HEK293 (cell line): ENCODE measurements at regions not wholly inside any gene's neighbourhood (a gene's known extent, or its start where the extent isn't known, plus 50 kb on each side); places are given as distances from the start of the nearest gene placed in this dataset.

Source experiments
- CTCF ChIA-PET: fragments of 350-600 bp; formaldehyde crosslinking; extraction: SDS; loops from one replicate; lab custom pipeline; 2021; ENCODE audit warnings: antibody characterized with exemption; lab: Yijun Ruan, JAX
- POLR2A ChIA-PET: fragments of 300-600 bp; formaldehyde crosslinking; extraction: SDS; loops from one replicate; lab custom pipeline; 2020; ENCODE audit warnings: antibody characterized with exemption, inconsistent platforms; lab: Yijun Ruan, JAX
- H3K27ac ChIP-seq: fragments of 200-500 bp; sonication (Bioruptor generic); 2 replicates; pipeline ENCODE4 v1.5.1; 2014; ENCODE audit warnings: low read depth, low read length, control low read depth, inconsistent platforms; ENCODE audit errors: extremely low read depth
- H3K36me3 ChIP-seq, 2 experiments: fragments of 200-500 bp in 1 of 2; sonication (Bioruptor generic) in 1 of 2; 1 replicate in 1 of 2; 2 replicates in 1 of 2; pipeline ENCODE4 v1.5.1; 2014 to 2017; ENCODE audit warnings: inconsistent platforms in 2 of 2, low read length in 2 of 2; ENCODE audit not compliant: control insufficient read depth in 2 of 2, insufficient read depth in 1 of 2
- H3K4me1 ChIP-seq: fragments of 200-500 bp; sonication (Bioruptor generic); 2 replicates; pipeline ENCODE4 v1.5.1; 2014; ENCODE audit warnings: mild to moderate bottlenecking, low read length, inconsistent platforms; ENCODE audit not compliant: control insufficient read depth, insufficient read depth
- H3K4me3 ChIP-seq: 2 replicates; pipeline ENCODE4 v1.5.1; 2011; ENCODE audit warnings: low read depth, mild to moderate bottlenecking, control low read depth, low read length, moderate library complexity
- H3K9me3 ChIP-seq: fragments of 200-500 bp; sonication (Bioruptor generic); 2 replicates; pipeline ENCODE4 v1.5.1; 2014; ENCODE audit warnings: low read depth, low read length, inconsistent platforms; ENCODE audit not compliant: control insufficient read depth, insufficient read depth
- BCL11A ChIP-seq: fragments of 450-650 bp; formaldehyde crosslinking; IDR thresholded peaks from 2 replicates; pipeline ENCODE4 v1.5.1; 2016; ENCODE audit warnings: low read depth, missing biosample characterization, missing genetic modification characterization
- PRDM4 ChIP-seq: fragments of 450-650 bp; formaldehyde crosslinking; IDR thresholded peaks from 2 replicates; pipeline ENCODE4 v1.5.1; 2017; ENCODE audit warnings: missing biosample characterization, missing genetic modification characterization
- RBAK ChIP-seq: fragments of 450-650 bp; formaldehyde crosslinking; IDR thresholded peaks from 2 replicates; pipeline ENCODE4 v1.5.1; 2016; ENCODE audit warnings: missing biosample characterization, missing genetic modification characterization
- TSHZ1 ChIP-seq: fragments of 450-650 bp; formaldehyde crosslinking; IDR thresholded peaks from 2 replicates; pipeline ENCODE4 v1.5.1; 2016; ENCODE audit warnings: missing biosample characterization, missing genetic modification characterization, borderline replicate concordance
- ZNF18 ChIP-seq: fragments of 450-650 bp; formaldehyde crosslinking; IDR thresholded peaks from 2 replicates; pipeline ENCODE4 v1.5.1; 2016; ENCODE audit warnings: missing biosample characterization, missing genetic modification characterization
- ZNF2 ChIP-seq: fragments of 450-650 bp; formaldehyde crosslinking; IDR thresholded peaks from 2 replicates; pipeline ENCODE4 v1.5.1; 2016; ENCODE audit warnings: missing biosample characterization, missing genetic modification characterization
- ZNF202 ChIP-seq: fragments of 450-650 bp; formaldehyde crosslinking; IDR thresholded peaks from 2 replicates; pipeline ENCODE4 v1.5.1; 2016; ENCODE audit warnings: missing biosample characterization, missing genetic modification characterization, borderline replicate concordance
- ZNF23 ChIP-seq: fragments of 450-650 bp; formaldehyde crosslinking; IDR thresholded peaks from 2 replicates; pipeline ENCODE4 v1.5.1; 2016; ENCODE audit warnings: missing biosample characterization, missing genetic modification characterization, borderline replicate concordance
- ZNF324 ChIP-seq: fragments of 450-650 bp; formaldehyde crosslinking; IDR thresholded peaks from 2 replicates; pipeline ENCODE4 v1.5.1; 2016; ENCODE audit warnings: missing biosample characterization, missing genetic modification characterization
- ZNF350 ChIP-seq: fragments of 450-650 bp; formaldehyde crosslinking; IDR thresholded peaks from 2 replicates; pipeline ENCODE4 v1.5.0; 2017; ENCODE audit warnings: missing biosample characterization, mild to moderate bottlenecking, missing genetic modification characterization
- ZNF394 ChIP-seq: fragments of 450-650 bp; formaldehyde crosslinking; IDR thresholded peaks from 2 replicates; pipeline ENCODE4 v1.5.1; 2016; ENCODE audit warnings: missing biosample characterization, missing genetic modification characterization, mild to moderate bottlenecking, moderate library complexity, borderline replicate concordance
- ZNF398 ChIP-seq: fragments of 450-650 bp; formaldehyde crosslinking; IDR thresholded peaks from 2 replicates; pipeline ENCODE4 v1.5.1; 2017; ENCODE audit warnings: missing biosample characterization, missing genetic modification characterization
- ZNF623 ChIP-seq: fragments of 450-650 bp; formaldehyde crosslinking; IDR thresholded peaks from 2 replicates; pipeline ENCODE4 v1.5.1; 2016; ENCODE audit warnings: missing biosample characterization, missing genetic modification characterization
- ZNF792 ChIP-seq: fragments of 450-650 bp; formaldehyde crosslinking; IDR thresholded peaks from 2 replicates; pipeline ENCODE4 v1.5.1; 2016; ENCODE audit warnings: missing biosample characterization, missing genetic modification characterization
- ZSCAN30 ChIP-seq: fragments of 450-650 bp; IDR thresholded peaks from 2 replicates; pipeline ENCODE4 v1.5.1; 2018; ENCODE audit warnings: missing biosample characterization, mild to moderate bottlenecking, missing genetic modification characterization, moderate library complexity
- ZXDB ChIP-seq: fragments of 450-650 bp; formaldehyde crosslinking; IDR thresholded peaks from 2 replicates; pipeline ENCODE4 v1.5.1; 2016; ENCODE audit warnings: missing biosample characterization, missing genetic modification characterization
- TF ChIP-seq, protein P1 (sequence below): fragments of 450-650 bp; formaldehyde crosslinking; IDR thresholded peaks from 2 replicates; pipeline ENCODE4 v1.5.1; 2016; ENCODE audit warnings: missing biosample characterization, missing genetic modification characterization
- TF ChIP-seq, protein P2 (sequence below): fragments of 450-650 bp; IDR thresholded peaks from 2 replicates; pipeline ENCODE4 v1.5.1; 2018; ENCODE audit warnings: missing biosample characterization, mild to moderate bottlenecking, missing genetic modification characterization
- TF ChIP-seq, protein P3 (sequence below): fragments of 450-650 bp; formaldehyde crosslinking; IDR thresholded peaks from 2 replicates; pipeline ENCODE4 v1.5.1; 2016; ENCODE audit warnings: missing biosample characterization, missing genetic modification characterization

DNA sequence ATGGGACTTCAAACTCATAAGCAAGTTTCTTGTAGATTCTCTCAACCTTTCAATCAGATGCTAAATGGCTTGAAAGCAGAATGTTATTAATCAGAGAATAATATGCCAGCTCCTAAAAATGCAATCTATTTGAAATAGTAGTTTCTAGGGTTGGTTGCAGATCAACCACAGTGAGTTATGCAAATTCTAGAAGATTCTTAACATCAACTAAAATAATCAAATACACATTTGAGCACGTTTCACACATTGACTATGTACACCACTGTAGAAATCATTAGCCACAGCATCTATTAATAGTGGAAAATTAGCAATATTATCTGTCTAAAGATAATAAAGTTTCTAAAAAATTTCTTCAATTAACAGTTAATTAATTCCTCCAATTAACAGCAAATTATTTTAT, 141.9 kb upstream of the GJE1 start (continued):
- no peak for TF ChIP-seq ZNF398
- TF ChIP-seq, protein P1, sequence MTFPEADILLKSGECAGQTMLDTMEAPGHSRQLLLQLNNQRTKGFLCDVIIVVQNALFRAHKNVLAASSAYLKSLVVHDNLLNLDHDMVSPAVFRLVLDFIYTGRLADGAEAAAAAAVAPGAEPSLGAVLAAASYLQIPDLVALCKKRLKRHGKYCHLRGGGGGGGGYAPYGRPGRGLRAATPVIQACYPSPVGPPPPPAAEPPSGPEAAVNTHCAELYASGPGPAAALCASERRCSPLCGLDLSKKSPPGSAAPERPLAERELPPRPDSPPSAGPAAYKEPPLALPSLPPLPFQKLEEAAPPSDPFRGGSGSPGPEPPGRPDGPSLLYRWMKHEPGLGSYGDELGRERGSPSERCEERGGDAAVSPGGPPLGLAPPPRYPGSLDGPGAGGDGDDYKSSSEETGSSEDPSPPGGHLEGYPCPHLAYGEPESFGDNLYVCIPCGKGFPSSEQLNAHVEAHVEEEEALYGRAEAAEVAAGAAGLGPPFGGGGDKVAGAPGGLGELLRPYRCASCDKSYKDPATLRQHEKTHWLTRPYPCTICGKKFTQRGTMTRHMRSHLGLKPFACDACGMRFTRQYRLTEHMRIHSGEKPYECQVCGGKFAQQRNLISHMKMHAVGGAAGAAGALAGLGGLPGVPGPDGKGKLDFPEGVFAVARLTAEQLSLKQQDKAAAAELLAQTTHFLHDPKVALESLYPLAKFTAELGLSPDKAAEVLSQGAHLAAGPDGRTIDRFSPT: no peak
- TF ChIP-seq, all 188 proteins: peak for 0

DNA sequence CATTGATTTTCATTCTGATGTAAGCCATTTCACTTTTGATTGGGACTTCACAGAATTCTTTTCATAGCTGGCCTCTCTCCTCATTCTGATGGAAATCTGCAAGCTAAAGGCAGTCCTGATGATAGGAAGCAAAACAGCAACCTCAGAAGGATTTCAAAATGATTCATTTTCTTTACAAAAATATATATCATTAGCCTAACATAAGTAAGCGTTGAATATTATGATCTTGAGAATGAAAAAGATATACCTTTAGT, 143.1 kb upstream of the GJE1 start:
- H3K4me3 ChIP-seq: no peak overlapping the region
- H3K36me3 ChIP-seq: no peaks in the 10 kb centered on the region
- ChIA-PET CTCF (interaction anchor here (0.6 to 5.8 kb wide), 36 partner anchors 8 to 780 kb away, joined by 3 to 62 read pairs (median 4); no protein-coding TSS in a partner anchor), POLR2A (no interaction called here)
- H3K27ac ChIP-seq: no peak overlapping the region
- no peaks in the 10 kb centered on the region for H3K4me1 ChIP-seq
- no peaks in the 10 kb centered on the region for H3K9me3 ChIP-seq
- TF ChIP-seq ZNF18 (tag by site-specific recombination) (no peak), ZNF623 (no peak), ZXDB (tag by site-specific recombination) (no peak), ZSCAN30 (tag by site-specific recombination) (no peak), ZNF394 (no peak), TSHZ1 (tag by site-specific recombination) (no peak), ZNF202 (no peak), BCL11A (tag by site-specific recombination) (no peak), ZNF2 (no peak), ZNF23 (tag by site-specific recombination) (no peak), ZNF324 (no peak), PRDM4 (tag by site-specific recombination) (no peak), ZNF350 (no peak), RBAK (tag by site-specific recombination) (no peak), ZNF792 (tag by site-specific recombination) (no peak)
- TF ChIP-seq, protein P2, sequence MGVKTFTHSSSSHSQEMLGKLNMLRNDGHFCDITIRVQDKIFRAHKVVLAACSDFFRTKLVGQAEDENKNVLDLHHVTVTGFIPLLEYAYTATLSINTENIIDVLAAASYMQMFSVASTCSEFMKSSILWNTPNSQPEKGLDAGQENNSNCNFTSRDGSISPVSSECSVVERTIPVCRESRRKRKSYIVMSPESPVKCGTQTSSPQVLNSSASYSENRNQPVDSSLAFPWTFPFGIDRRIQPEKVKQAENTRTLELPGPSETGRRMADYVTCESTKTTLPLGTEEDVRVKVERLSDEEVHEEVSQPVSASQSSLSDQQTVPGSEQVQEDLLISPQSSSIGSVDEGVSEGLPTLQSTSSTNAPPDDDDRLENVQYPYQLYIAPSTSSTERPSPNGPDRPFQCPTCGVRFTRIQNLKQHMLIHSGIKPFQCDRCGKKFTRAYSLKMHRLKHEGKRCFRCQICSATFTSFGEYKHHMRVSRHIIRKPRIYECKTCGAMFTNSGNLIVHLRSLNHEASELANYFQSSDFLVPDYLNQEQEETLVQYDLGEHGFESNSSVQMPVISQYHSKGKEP: no peak
- TF ChIP-seq, protein P3, sequence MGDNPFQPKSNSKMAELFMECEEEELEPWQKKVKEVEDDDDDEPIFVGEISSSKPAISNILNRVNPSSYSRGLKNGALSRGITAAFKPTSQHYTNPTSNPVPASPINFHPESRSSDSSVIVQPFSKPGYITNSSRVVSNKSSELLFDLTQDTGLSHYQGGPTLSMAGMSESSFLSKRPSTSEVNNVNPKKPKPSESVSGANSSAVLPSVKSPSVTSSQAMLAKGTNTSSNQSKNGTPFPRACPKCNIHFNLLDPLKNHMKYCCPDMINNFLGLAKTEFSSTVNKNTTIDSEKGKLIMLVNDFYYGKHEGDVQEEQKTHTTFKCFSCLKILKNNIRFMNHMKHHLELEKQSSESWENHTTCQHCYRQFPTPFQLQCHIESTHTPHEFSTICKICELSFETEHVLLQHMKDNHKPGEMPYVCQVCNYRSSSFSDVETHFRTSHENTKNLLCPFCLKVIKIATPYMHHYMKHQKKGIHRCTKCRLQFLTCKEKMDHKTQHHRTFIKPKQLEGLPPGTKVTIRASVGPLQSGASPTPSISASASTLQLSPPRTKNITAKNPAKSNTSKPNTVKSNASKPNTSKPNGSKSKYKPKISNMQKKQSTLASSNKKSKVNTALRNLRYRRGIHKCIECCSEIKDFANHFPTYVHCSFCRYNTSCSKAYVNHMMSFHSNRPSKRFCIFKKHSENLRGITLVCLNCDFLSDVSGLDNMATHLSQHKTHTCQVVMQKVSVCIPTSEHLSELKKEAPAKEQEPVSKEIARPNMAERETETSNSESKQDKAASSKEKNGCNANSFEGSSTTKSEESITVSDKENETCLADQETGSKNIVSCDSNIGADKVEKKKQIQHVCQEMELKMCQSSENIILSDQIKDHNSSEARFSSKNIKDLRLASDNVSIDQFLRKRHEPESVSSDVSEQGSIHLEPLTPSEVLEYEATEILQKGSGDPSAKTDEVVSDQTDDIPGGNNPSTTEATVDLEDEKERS (tag by site-specific recombination): no peak
